Ishikawa (cell line): ENCODE measurements at regions not wholly inside any gene's neighbourhood (a gene's known extent, or its start where the extent isn't known, plus 50 kb on each side); places are given as distances from the start of the nearest gene placed in this dataset.

ENCODE experiments used
- CEBPB ChIP-seq: IDR thresholded peaks from 2 replicates; pipeline ENCODE4 v1.6.1; 2012
- CREB1 ChIP-seq: IDR thresholded peaks from 2 replicates; pipeline ENCODE4 v1.6.1; 2012; ENCODE audit warnings: low read depth
- EGR1 ChIP-seq: IDR thresholded peaks from 2 replicates; pipeline ENCODE4 v1.6.1; 2012
- EP300 ChIP-seq: IDR thresholded peaks from 2 replicates; pipeline ENCODE4 v1.6.1; 2012; ENCODE audit warnings: borderline replicate concordance
- FOXM1 ChIP-seq: IDR thresholded peaks from 2 replicates; pipeline ENCODE4 v1.6.1; 2012; ENCODE audit warnings: low read depth, borderline replicate concordance
- NFIC ChIP-seq: IDR thresholded peaks from 2 replicates; pipeline ENCODE4 v1.6.1; 2012
- RAD21 ChIP-seq: IDR thresholded peaks from 2 replicates; pipeline ENCODE4 v1.6.1; 2012; ENCODE audit warnings: low read depth
- TAF1 ChIP-seq: IDR thresholded peaks from 2 replicates; pipeline ENCODE4 v1.6.1; 2012; ENCODE audit warnings: low read depth, mild to moderate bottlenecking
- TCF12 ChIP-seq: IDR thresholded peaks from 2 replicates; pipeline ENCODE4 v1.6.1; 2012; ENCODE audit warnings: low read depth
- TEAD4 ChIP-seq: IDR thresholded peaks from 2 replicates; pipeline ENCODE4 v1.6.1; 2012
- YY1 ChIP-seq: IDR thresholded peaks from 2 replicates; pipeline ENCODE4 v1.6.1; 2012; ENCODE audit warnings: low read depth
- ZBTB7A ChIP-seq: IDR thresholded peaks from 2 replicates; pipeline ENCODE4 v1.6.1; 2012; ENCODE audit warnings: low read depth
- TF ChIP-seq, protein P1 (sequence below): IDR thresholded peaks from 2 replicates; pipeline ENCODE4 v1.6.1; 2012; ENCODE audit warnings: low read depth, mild to moderate bottlenecking
- TF ChIP-seq, protein P2 (sequence below): IDR thresholded peaks from 2 replicates; pipeline ENCODE4 v1.6.1; 2012
- TF ChIP-seq, protein P3 (sequence below): IDR thresholded peaks from 2 replicates; pipeline ENCODE4 v1.6.1; 2012

GRCh38 chr18:56337507-56337906 lies 300.9 kb downstream of the TXNL1 start:
- TF ChIP-seq YY1 (no peak), CEBPB (no peak), TCF12 (no peak), EP300 (no peak), NFIC (no peak)
- TF ChIP-seq, protein P1, sequence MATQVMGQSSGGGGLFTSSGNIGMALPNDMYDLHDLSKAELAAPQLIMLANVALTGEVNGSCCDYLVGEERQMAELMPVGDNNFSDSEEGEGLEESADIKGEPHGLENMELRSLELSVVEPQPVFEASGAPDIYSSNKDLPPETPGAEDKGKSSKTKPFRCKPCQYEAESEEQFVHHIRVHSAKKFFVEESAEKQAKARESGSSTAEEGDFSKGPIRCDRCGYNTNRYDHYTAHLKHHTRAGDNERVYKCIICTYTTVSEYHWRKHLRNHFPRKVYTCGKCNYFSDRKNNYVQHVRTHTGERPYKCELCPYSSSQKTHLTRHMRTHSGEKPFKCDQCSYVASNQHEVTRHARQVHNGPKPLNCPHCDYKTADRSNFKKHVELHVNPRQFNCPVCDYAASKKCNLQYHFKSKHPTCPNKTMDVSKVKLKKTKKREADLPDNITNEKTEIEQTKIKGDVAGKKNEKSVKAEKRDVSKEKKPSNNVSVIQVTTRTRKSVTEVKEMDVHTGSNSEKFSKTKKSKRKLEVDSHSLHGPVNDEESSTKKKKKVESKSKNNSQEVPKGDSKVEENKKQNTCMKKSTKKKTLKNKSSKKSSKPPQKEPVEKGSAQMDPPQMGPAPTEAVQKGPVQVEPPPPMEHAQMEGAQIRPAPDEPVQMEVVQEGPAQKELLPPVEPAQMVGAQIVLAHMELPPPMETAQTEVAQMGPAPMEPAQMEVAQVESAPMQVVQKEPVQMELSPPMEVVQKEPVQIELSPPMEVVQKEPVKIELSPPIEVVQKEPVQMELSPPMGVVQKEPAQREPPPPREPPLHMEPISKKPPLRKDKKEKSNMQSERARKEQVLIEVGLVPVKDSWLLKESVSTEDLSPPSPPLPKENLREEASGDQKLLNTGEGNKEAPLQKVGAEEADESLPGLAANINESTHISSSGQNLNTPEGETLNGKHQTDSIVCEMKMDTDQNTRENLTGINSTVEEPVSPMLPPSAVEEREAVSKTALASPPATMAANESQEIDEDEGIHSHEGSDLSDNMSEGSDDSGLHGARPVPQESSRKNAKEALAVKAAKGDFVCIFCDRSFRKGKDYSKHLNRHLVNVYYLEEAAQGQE: no peak
- TF ChIP-seq, protein P2, sequence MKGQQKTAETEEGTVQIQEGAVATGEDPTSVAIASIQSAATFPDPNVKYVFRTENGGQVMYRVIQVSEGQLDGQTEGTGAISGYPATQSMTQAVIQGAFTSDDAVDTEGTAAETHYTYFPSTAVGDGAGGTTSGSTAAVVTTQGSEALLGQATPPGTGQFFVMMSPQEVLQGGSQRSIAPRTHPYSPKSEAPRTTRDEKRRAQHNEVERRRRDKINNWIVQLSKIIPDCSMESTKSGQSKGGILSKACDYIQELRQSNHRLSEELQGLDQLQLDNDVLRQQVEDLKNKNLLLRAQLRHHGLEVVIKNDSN: no peak

DNA sequence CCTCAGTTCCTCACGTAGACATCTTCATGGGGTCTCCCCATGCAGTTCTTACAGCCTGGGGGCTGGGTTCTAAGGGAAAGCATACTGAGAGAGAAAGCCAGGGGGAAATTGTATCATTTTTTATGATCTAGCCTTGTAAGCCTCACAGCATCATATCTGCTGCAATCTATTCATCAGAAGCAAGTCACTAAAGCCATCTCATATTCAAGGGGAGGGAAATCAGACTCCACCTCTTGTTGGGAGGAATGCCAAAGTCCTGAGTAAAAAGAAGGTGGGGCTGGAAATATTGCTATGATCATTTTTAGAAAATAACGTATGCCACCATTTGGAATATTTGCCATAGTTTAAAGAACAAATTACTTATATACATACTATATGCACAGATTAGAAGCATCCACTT lies 304.6 kb downstream of the TXNL1 start:
- no peak for TF ChIP-seq YY1
- TF ChIP-seq TAF1: no peak
- TF ChIP-seq RAD21: no peak
- TF ChIP-seq EP300: no peak
- TF ChIP-seq TCF12: no peak
- TF ChIP-seq FOXM1: no peak
- no peak for TF ChIP-seq CREB1
- TF ChIP-seq, protein P1: no peak
- TF ChIP-seq, protein P3, sequence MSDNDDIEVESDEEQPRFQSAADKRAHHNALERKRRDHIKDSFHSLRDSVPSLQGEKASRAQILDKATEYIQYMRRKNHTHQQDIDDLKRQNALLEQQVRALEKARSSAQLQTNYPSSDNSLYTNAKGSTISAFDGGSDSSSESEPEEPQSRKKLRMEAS: no peak
- TF ChIP-seq TEAD4: no peak
- TF ChIP-seq CEBPB: no peak
- no peak for TF ChIP-seq ZBTB7A
- no peak for TF ChIP-seq NFIC
- no peak for TF ChIP-seq EGR1
- TF ChIP-seq, protein P2: no peak

- TF ChIP-seq ZBTB7A: no peak
- no peak for TF ChIP-seq EGR1
- TF ChIP-seq CEBPB: no peak
- no peak for TF ChIP-seq CREB1
- no peak for TF ChIP-seq EP300
- no peak for TF ChIP-seq TCF12
- TF ChIP-seq, protein P2: no peak
- TF ChIP-seq TEAD4: no peak
- TF ChIP-seq FOXM1: no peak
- TF ChIP-seq TAF1: no peak
- TF ChIP-seq RAD21: no peak
- no peak for TF ChIP-seq YY1
- TF ChIP-seq, protein P3: no peak
- no peak for TF ChIP-seq NFIC
- TF ChIP-seq, protein P1: no peak
Observed at GRCh38 chr18:56333146-56333545, 305.2 kb downstream of the TXNL1 start.

DNA sequence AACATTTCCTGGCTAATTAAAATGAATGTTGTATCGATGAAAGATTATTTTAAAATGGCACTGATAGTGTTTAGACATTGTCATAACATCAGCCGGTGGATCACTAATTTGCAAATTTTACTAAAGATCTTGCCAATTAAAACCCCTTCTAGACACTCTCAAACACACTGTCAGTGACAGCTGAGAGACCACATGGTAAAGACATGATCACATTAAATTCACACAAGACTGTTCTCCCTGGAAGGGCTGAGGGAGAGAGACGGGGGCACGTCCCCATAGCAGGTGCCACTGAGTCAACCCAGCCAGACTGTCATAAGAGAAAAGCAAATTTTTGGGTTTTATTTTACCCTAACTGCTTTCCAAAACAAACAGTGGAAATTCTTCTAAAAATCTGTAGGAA lies 306.0 kb downstream of the TXNL1 start:
- TF ChIP-seq, protein P3: no peak
- no peak for TF ChIP-seq EGR1
- TF ChIP-seq YY1: no peak
- TF ChIP-seq FOXM1: no peak
- TF ChIP-seq TCF12: no peak
- TF ChIP-seq NFIC: no peak
- TF ChIP-seq, protein P2: no peak
- TF ChIP-seq CEBPB: no peak
- no peak for TF ChIP-seq RAD21
- TF ChIP-seq TEAD4: no peak
- TF ChIP-seq, protein P1: no peak
- TF ChIP-seq TAF1: no peak
- TF ChIP-seq CREB1: no peak
- no peak for TF ChIP-seq EP300
